HCT116 (cell line): ENCODE measurements at regions not wholly inside any gene's neighbourhood (a gene's known extent, or its start where the extent isn't known, plus 50 kb on each side); places are given as distances from the start of the nearest gene placed in this dataset.

ENCODE experiments used
- CEBPB ChIP-seq: IDR thresholded peaks from 2 replicates; pipeline ENCODE4 v1.6.1; 2012; ENCODE audit warnings: low read depth
- EGR1 ChIP-seq: IDR thresholded peaks from 2 replicates; pipeline ENCODE4 v1.6.1; 2012; ENCODE audit warnings: low read depth
- ELF1 ChIP-seq: IDR thresholded peaks from 2 replicates; pipeline ENCODE4 v1.6.1; 2012; ENCODE audit warnings: low read depth, borderline replicate concordance
- EZH2 ChIP-seq: fragments of 200-600 bp; sonication (generic); IDR thresholded peaks from 2 replicates; pipeline ENCODE4 v1.6.1; 2017; ENCODE audit warnings: antibody characterized with exemption, mixed run types
- EZH2phosphoT487 ChIP-seq: fragments of 200-600 bp; IDR thresholded peaks from 2 replicates; pipeline ENCODE4 v1.6.1; 2018; ENCODE audit warnings: antibody characterized with exemption, borderline replicate concordance
- POLR2A ChIP-seq: IDR thresholded peaks from 2 replicates; pipeline ENCODE4 v1.7.0; 2011; ENCODE audit warnings: borderline replicate concordance; ENCODE audit not compliant: insufficient read depth, insufficient read length; ENCODE audit errors: extremely low read depth
- POLR2AphosphoS5 ChIP-seq: IDR thresholded peaks from 2 replicates; pipeline ENCODE4 v1.6.1; 2011; ENCODE audit warnings: mild to moderate bottlenecking, low read depth, low read length, moderate library complexity
- RAD21 ChIP-seq: IDR thresholded peaks from 2 replicates; pipeline ENCODE4 v1.6.1; 2012; ENCODE audit warnings: low read depth, mild to moderate bottlenecking
- SIN3A ChIP-seq: IDR thresholded peaks from 2 replicates; pipeline ENCODE4 v1.6.1; 2012; ENCODE audit warnings: low read depth
- TCF7L2 ChIP-seq: IDR thresholded peaks from 2 replicates; pipeline ENCODE4 v1.7.0; 2011; ENCODE audit warnings: borderline replicate concordance, inconsistent platforms; ENCODE audit not compliant: insufficient read depth, insufficient read length; ENCODE audit errors: extremely low read depth
- YY1 ChIP-seq: IDR thresholded peaks from 2 replicates; pipeline ENCODE4 v1.6.1; 2011; ENCODE audit warnings: low read length, low read depth, moderate library complexity, mild to moderate bottlenecking; ENCODE audit not compliant: insufficient replicate concordance; ENCODE audit errors: extremely low read depth
- TF ChIP-seq, protein P1 (sequence below), 3 experiments: fragments of 200-600 bp in 1 of 3; sonication (generic) in 1 of 3; IDR thresholded peaks in 2 of 3; conservative IDR thresholded peaks in 1 of 3; 2 replicates each; pipeline ENCODE4 v1.5.1; 2012 to 2017; ENCODE audit warnings: low read depth in 2 of 3, low read length in 2 of 3, antibody characterized with exemption in 1 of 3, borderline replicate concordance in 1 of 3, control low read depth in 1 of 3, mild to moderate bottlenecking in 1 of 3, mixed read lengths in 1 of 3, mixed run types in 1 of 3, moderate library complexity in 1 of 3; ENCODE audit not compliant: insufficient read depth in 1 of 3
- TF ChIP-seq, protein P2 (sequence below): IDR thresholded peaks from 2 replicates; pipeline ENCODE4 v1.6.1; 2012

DNA sequence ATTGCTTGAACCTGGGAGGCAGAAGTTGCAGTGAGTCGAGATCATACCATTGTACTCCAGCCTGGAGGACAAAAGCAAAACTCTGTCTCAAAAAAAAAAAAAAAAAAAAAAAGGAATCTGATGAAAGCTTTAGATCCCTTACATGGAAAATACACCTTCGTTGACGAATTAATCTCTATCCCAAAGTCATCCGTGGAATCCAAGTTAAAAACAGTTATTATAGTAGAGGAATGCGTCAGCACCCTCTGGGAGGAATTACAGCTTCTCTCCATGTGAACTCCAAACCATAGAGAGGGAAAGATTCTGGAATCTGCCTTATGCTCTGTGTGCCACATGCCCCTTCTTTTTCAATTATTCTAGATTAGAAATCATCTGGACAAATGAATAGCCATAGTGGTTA lies 192.3 kb upstream of the C2CD4B start:
- TF ChIP-seq, protein P1, sequence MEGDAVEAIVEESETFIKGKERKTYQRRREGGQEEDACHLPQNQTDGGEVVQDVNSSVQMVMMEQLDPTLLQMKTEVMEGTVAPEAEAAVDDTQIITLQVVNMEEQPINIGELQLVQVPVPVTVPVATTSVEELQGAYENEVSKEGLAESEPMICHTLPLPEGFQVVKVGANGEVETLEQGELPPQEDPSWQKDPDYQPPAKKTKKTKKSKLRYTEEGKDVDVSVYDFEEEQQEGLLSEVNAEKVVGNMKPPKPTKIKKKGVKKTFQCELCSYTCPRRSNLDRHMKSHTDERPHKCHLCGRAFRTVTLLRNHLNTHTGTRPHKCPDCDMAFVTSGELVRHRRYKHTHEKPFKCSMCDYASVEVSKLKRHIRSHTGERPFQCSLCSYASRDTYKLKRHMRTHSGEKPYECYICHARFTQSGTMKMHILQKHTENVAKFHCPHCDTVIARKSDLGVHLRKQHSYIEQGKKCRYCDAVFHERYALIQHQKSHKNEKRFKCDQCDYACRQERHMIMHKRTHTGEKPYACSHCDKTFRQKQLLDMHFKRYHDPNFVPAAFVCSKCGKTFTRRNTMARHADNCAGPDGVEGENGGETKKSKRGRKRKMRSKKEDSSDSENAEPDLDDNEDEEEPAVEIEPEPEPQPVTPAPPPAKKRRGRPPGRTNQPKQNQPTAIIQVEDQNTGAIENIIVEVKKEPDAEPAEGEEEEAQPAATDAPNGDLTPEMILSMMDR (IDR thresholded peaks at IDR 0.05 in 2 of 3, conservative IDR thresholded peaks at IDR 0.05 in 1 of 3; ENCODE audit: borderline replicate concordance in 1 of 3, insufficient read depth in 1 of 3, low read depth in 2 of 3, low read length in 2 of 3), result no peak
- TF ChIP-seq POLR2A (no peak), POLR2AphosphoS5 (no peak), YY1 (no peak), EZH2phosphoT487 (no peak), EGR1 (no peak), ELF1 (no peak), EZH2 (no peak), RAD21 (no peak), TCF7L2 (no peak), SIN3A (no peak), CEBPB (no peak)
- TF ChIP-seq, protein P2, sequence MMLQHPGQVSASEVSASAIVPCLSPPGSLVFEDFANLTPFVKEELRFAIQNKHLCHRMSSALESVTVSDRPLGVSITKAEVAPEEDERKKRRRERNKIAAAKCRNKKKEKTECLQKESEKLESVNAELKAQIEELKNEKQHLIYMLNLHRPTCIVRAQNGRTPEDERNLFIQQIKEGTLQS, result no peak
